HG03520 (cell line): ENCODE measurements at regions not wholly inside any gene's neighbourhood (a gene's known extent, or its start where the extent isn't known, plus 50 kb on each side); places are given as distances from the start of the nearest gene placed in this dataset.

Experiments
- ATAC-seq: cut with Tn5 transposase; IDR thresholded peaks from one replicate; pipeline ENCODE4 v1.9.1; 2021; ENCODE audit warnings: mild to moderate bottlenecking, moderate library complexity; ENCODE audit not compliant: unreplicated experiment

GRCh38 chr10:43963379-43963778 lies 314.7 kb upstream of the ZNF32 start:
- no peak for ATAC-seq

GRCh38 chr10:43962346-43963191 lies 313.9 kb upstream of the ZNF32 start:
- no peak for ATAC-seq

GRCh38 chr10:43961523-43962345 lies 313.1 kb upstream of the ZNF32 start:
- ATAC-seq: no peak

- no peak for ATAC-seq
Observed at GRCh38 chr10:43960981-43961380, 312.3 kb upstream of the ZNF32 start.

- no peak for ATAC-seq
Observed at GRCh38 chr10:43960477-43960876, 311.8 kb upstream of the ZNF32 start.

GRCh38 chr10:43960135-43960415 lies 311.4 kb upstream of the ZNF32 start:
- ATAC-seq: no peak

- no peak for ATAC-seq
Observed at GRCh38 chr10:43959364-43960134, 310.9 kb upstream of the ZNF32 start.

- no peak for ATAC-seq
Observed at GRCh38 chr10:43958964-43959363, 310.3 kb upstream of the ZNF32 start.

GRCh38 chr10:43958071-43958432 lies 309.4 kb upstream of the ZNF32 start:
- no peak for ATAC-seq

GRCh38 chr10:43957267-43958070 lies 308.8 kb upstream of the ZNF32 start:
- ATAC-seq: no peak

GRCh38 chr10:43955978-43956377 lies 307.3 kb upstream of the ZNF32 start:
- ATAC-seq: no peak

- no peak for ATAC-seq
Observed at GRCh38 chr10:43955002-43955596, 306.4 kb upstream of the ZNF32 start.

- ATAC-seq: no peak
Observed at GRCh38 chr10:43953672-43954071, 305.0 kb upstream of the ZNF32 start.

GRCh38 chr10:43952760-43953159 lies 304.1 kb upstream of the ZNF32 start:
- ATAC-seq: no peak

- ATAC-seq: no peak
Observed at GRCh38 chr10:43949351-43949750, 300.7 kb upstream of the ZNF32 start.

- no peak for ATAC-seq
Observed at GRCh38 chr10:43946445-43946844, 297.8 kb upstream of the ZNF32 start.

- ATAC-seq: no peak
Observed at GRCh38 chr10:43945908-43946307, 297.2 kb upstream of the ZNF32 start.

GRCh38 chr10:43945094-43945730 lies 296.5 kb upstream of the ZNF32 start:
- no peak for ATAC-seq

GRCh38 chr10:43944381-43945093 lies 295.9 kb upstream of the ZNF32 start:
- no peak for ATAC-seq
